Osteocyte (in vitro differentiated cells): ENCODE measurements at regions not wholly inside any gene's neighbourhood (a gene's known extent, or its start where the extent isn't known, plus 50 kb on each side); places are given as distances from the start of the nearest gene placed in this dataset.

Experiments used
- DNase-seq: peaks from one replicate; pipeline ENCODE4 v3.0.0; 2021; ENCODE audit warnings: mixed read lengths; ENCODE audit not compliant: unreplicated experiment; ENCODE audit errors: extremely low spot score
- H3K27ac Mint-ChIP-seq: one replicate; pipeline ENCODE4 v1.8.0; 2021; ENCODE audit warnings: mild to moderate bottlenecking, mixed read lengths; ENCODE audit not compliant: unreplicated experiment
- H3K27me3 Mint-ChIP-seq: one replicate; pipeline ENCODE4 v1.8.0; 2021; ENCODE audit warnings: mixed read lengths; ENCODE audit not compliant: unreplicated experiment
- H3K36me3 Mint-ChIP-seq: one replicate; pipeline ENCODE4 v1.8.0; 2021; ENCODE audit warnings: mixed read lengths; ENCODE audit not compliant: unreplicated experiment
- H3K4me1 Mint-ChIP-seq: one replicate; pipeline ENCODE4 v1.8.0; 2021; ENCODE audit warnings: mixed read lengths; ENCODE audit not compliant: unreplicated experiment
- H3K4me3 Mint-ChIP-seq: one replicate; pipeline ENCODE4 v1.8.0; 2021; ENCODE audit warnings: mild to moderate bottlenecking, moderate library complexity, mixed read lengths; ENCODE audit not compliant: unreplicated experiment
- H3K9me3 Mint-ChIP-seq: one replicate; pipeline ENCODE4 v1.8.0; 2021; ENCODE audit warnings: mixed read lengths; ENCODE audit not compliant: unreplicated experiment
- CTCF ChIP-seq: fragments of 200-600 bp; sonication (generic); IDR thresholded peaks from 2 replicates; pipeline ENCODE4 v1.5.0; 2021; ENCODE audit warnings: antibody characterized with exemption, mild to moderate bottlenecking, moderate library complexity

GRCh38 chr1:181390410-181391077 is 92.8 kb upstream of the CACNA1E start:
- Mint-ChIP-seq H3K27me3 (no peaks in the 10 kb centered on the region), H3K36me3 (no peaks in the 10 kb centered on the region), H3K27ac (no peak overlapping the region), H3K4me1 (no peaks in the 10 kb centered on the region), H3K4me3 (no peak overlapping the region), H3K9me3 (no peaks in the 10 kb centered on the region)
- TF ChIP-seq CTCF = no peak
- no peak for DNase-seq

GRCh38 chr1:181391301-181391900 is 91.9 kb upstream of the CACNA1E start:
- Mint-ChIP-seq H3K9me3 (no peaks in the 10 kb centered on the region), H3K36me3 (no peaks in the 10 kb centered on the region), H3K27ac (no peak overlapping the region), H3K4me1 (no peaks in the 10 kb centered on the region), H3K27me3 (no peaks in the 10 kb centered on the region), H3K4me3 (no peak overlapping the region)
- TF ChIP-seq CTCF = no peak
- no peak for DNase-seq

GRCh38 chr1:181392133-181392532 is 91.2 kb upstream of the CACNA1E start:
- H3K4me3 Mint-ChIP-seq = no peak overlapping the region
- no peak for DNase-seq
- no peak overlapping the region for H3K27ac Mint-ChIP-seq
- no peaks in the 10 kb centered on the region for H3K36me3 Mint-ChIP-seq
- H3K27me3 Mint-ChIP-seq = no peaks in the 10 kb centered on the region
- no peaks in the 10 kb centered on the region for H3K9me3 Mint-ChIP-seq
- no peak for TF ChIP-seq CTCF
- no peaks in the 10 kb centered on the region for H3K4me1 Mint-ChIP-seq

- H3K9me3 Mint-ChIP-seq = no peaks in the 10 kb centered on the region
- no peaks in the 10 kb centered on the region for H3K27me3 Mint-ChIP-seq
- DNase-seq = no peak
- H3K4me3 Mint-ChIP-seq = no peak overlapping the region
- no peak for TF ChIP-seq CTCF
- no peak overlapping the region for H3K27ac Mint-ChIP-seq
- H3K4me1 Mint-ChIP-seq = no peaks in the 10 kb centered on the region
- H3K36me3 Mint-ChIP-seq = no peaks in the 10 kb centered on the region
These were observed 90.6 kb upstream of the CACNA1E start for GRCh38 chr1:181392613-181393220.

GRCh38 chr1:181394766-181395165 is 88.6 kb upstream of the CACNA1E start:
- no peaks in the 10 kb centered on the region for H3K9me3 Mint-ChIP-seq
- H3K36me3 Mint-ChIP-seq = no peaks in the 10 kb centered on the region
- H3K4me3 Mint-ChIP-seq = no peak overlapping the region
- H3K27me3 Mint-ChIP-seq = no peaks in the 10 kb centered on the region
- no peaks in the 10 kb centered on the region for H3K4me1 Mint-ChIP-seq
- DNase-seq = no peak
- TF ChIP-seq CTCF = no peak
- H3K27ac Mint-ChIP-seq = no peak overlapping the region
